Ovary (tissue), 7 donors: ENCODE measurements at regions not wholly inside any gene's neighbourhood (a gene's known extent, or its start where the extent isn't known, plus 50 kb on each side); places are given as distances from the start of the nearest gene placed in this dataset.

ENCODE experiments used
- DNase-seq, 5 donors: peaks; one replicate each; pipeline ENCODE4 v3.0.0-alpha.2; 2019 to 2020
- H3K27ac ChIP-seq, 2 donors: fragments of 200-600 bp; one replicate each; pipeline versions ENCODE4 v1.5.1 to v1.8.0; 2019 to 2022
- H3K27me3 ChIP-seq: fragments of 200-600 bp; one replicate; pipeline ENCODE4 v1.8.0; 2022
- H3K36me3 ChIP-seq: fragments of 200-600 bp; sonication (generic); one replicate; pipeline ENCODE4 v1.5.1; 2019
- H3K4me1 ChIP-seq: one replicate; pipeline ENCODE4 v1.8.1; 2013; ENCODE audit warnings: mild to moderate bottlenecking, moderate library complexity; ENCODE audit not compliant: insufficient read depth
- H3K4me3 ChIP-seq: fragments of 200-600 bp; sonication (generic); one replicate; pipeline ENCODE4 v1.5.1; 2017
- H3K9me3 ChIP-seq, 2 donors: fragments of 200-600 bp in 1 of 2; sonication (generic) in 1 of 2; one replicate each; pipeline versions ENCODE4 v1.5.1 to v1.8.1; 2013 to 2019; ENCODE audit warnings: mild to moderate bottlenecking in 1 of 2, moderate library complexity in 1 of 2
- EP300 ChIP-seq: sonication (generic); formaldehyde crosslinking; IDR thresholded peaks from one replicate; pipeline ENCODE4 v1.6.1; 2017; ENCODE audit warnings: antibody characterized with exemption
- POLR2A ChIP-seq: fragments of 450-650 bp; IDR thresholded peaks from one replicate; pipeline ENCODE4 v1.6.1; 2017; ENCODE audit warnings: antibody characterized with exemption, mild to moderate bottlenecking, moderate library complexity
- WGBS, 3 donors: extraction: QIAGEN DNeasy Blood & Tissue Kit in 1 of 3; methylation state at CpG; one replicate each; pipeline versions ENCODE4 v1.1.5 to v1.1.7; 2013 to 2017; 5-methylcytosine and 5-hydroxymethylcytosine counted together
- intact Hi-C, 4 donors: fragments of 100-400 bp; cut with DNase I; formaldehyde crosslinking; loops; one replicate each; pipeline versions ENCODE4 v1.11.0 to v1.15.1; 2022 to 2023
- TF ChIP-seq, protein P1 (sequence below), 3 donors: fragments of 450-650 bp in 2 of 3; fragments of 200-600 bp in 1 of 3; IDR thresholded peaks; one replicate each; pipeline versions ENCODE4 v1.5.1 to v1.8.0; 2016 to 2022; ENCODE audit warnings: antibody characterized with exemption in 3 of 3, mild to moderate bottlenecking in 1 of 3
- donor health status: DM: no; HTN: no; CAD: no; lungs with moderate emphysema.
- donor health status: DM: no; HTN: no; CAD: no.
- donor health status: Bipolar disorder and iron deficiency.
- donor health status: DM: no; HTN: no; CAD: no.
- donor health status: DM: yes; HTN: yes; CAD: no.

DNA sequence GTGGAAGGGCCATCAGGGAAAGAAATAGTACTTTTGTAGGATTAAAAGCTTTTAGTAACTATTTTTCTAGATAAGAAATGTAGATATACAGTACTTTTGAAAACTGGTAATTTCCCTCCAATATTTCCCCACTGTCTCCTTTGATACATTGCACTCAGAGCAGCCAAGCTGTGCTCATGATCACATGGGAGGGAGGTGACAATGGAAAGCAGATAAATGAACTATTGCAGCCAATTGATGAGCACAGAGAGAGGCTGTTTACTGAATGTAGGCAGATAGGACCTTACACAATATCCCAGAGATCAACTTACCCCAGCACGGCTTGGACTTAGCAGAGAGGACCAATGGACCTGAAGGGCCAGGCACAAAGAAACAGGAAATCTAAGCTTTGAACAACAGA is 178.0 kb upstream of the NREP start:
- intact Hi-C loops: no loop called here

DNA sequence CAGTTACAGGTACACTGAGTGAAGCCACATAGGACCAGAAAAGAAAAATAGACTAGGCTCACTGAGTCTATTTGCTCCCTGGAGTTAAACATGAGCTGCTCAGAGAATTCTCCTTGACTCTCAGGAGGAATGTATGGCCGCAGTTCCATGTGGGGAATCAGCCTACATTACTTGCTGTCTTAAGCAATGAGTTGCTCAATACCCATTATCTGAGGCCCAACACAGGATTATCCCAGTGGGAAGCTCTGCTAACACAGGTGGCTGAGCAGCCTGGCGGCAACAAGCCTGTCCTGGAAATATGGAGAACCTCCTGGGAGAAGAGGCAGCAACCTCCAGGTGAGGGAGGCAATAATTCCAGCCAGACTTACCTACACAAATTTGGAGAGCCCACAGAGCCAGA is 177.5 kb upstream of the NREP start:
- WGBS, 3 donors: 72 to 100% (median 100%) methylated on average over 2 of the region's 2 CpGs

More for the DNA sequence above, 178.0 kb upstream of the NREP start:
- Histone ChIP-seq H3K9me3 (no peaks in the 10 kb centered on the region), H3K4me1 (no peaks in the 10 kb centered on the region), H3K36me3 (no peaks in the 10 kb centered on the region), H3K27me3 (no peaks in the 10 kb centered on the region), H3K27ac (no peak overlapping the region), H3K4me3 (no peak overlapping the region)
- WGBS, 3 donors: 89 to 100% (median 96%) methylated on average over 1 of the region's 1 CpG
- TF ChIP-seq, protein P1, sequence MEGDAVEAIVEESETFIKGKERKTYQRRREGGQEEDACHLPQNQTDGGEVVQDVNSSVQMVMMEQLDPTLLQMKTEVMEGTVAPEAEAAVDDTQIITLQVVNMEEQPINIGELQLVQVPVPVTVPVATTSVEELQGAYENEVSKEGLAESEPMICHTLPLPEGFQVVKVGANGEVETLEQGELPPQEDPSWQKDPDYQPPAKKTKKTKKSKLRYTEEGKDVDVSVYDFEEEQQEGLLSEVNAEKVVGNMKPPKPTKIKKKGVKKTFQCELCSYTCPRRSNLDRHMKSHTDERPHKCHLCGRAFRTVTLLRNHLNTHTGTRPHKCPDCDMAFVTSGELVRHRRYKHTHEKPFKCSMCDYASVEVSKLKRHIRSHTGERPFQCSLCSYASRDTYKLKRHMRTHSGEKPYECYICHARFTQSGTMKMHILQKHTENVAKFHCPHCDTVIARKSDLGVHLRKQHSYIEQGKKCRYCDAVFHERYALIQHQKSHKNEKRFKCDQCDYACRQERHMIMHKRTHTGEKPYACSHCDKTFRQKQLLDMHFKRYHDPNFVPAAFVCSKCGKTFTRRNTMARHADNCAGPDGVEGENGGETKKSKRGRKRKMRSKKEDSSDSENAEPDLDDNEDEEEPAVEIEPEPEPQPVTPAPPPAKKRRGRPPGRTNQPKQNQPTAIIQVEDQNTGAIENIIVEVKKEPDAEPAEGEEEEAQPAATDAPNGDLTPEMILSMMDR (IDR thresholded peaks at IDR 0.05): no peak
- TF ChIP-seq POLR2A (no peak), EP300 (no peak)
- DNase-seq: no peak

DNA sequence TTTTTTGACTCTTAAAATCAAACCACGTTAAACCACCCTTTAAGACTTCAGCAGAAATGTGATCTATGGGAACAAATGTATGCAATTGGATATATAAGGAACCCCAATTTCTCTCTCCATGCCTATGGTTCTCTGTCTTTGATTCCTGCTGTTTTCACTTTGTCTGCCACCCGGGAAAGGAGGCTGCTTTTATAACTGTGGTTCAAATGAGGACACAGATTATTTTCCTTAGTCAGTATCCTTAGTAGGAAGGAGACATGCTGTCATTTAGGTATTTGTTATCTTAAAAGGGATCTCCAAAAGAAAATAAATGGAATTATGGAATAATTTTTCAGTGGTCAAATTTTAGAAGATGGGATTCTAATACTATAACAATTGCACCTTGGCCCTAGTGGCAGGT is 176.1 kb upstream of the NREP start:
- H3K4me3 ChIP-seq: no peak overlapping the region
- H3K27ac ChIP-seq: no peak overlapping the region
- TF ChIP-seq POLR2A (no peak), EP300 (no peak)
- TF ChIP-seq, protein P1 (IDR thresholded peaks at IDR 0.05): no peak
- no peaks in the 10 kb centered on the region for H3K36me3 ChIP-seq
- H3K9me3 ChIP-seq: no peaks in the 10 kb centered on the region
- WGBS, 3 donors: 52 to 65% (median 54%) methylated on average over 2 of the region's 2 CpGs
- no peaks in the 10 kb centered on the region for H3K27me3 ChIP-seq
- no peak for DNase-seq
- H3K4me1 ChIP-seq: no peaks in the 10 kb centered on the region
- intact Hi-C loops: no loop called here

More for the DNA sequence above, 177.5 kb upstream of the NREP start:
- no peak overlapping the region for H3K4me3 ChIP-seq
- no peaks in the 10 kb centered on the region for H3K4me1 ChIP-seq
- TF ChIP-seq, protein P1 (IDR thresholded peaks at IDR 0.05): no peak
- TF ChIP-seq EP300 (no peak), POLR2A (no peak)
- no peaks in the 10 kb centered on the region for H3K27me3 ChIP-seq
- H3K9me3 ChIP-seq: no peaks in the 10 kb centered on the region
- no peak overlapping the region for H3K27ac ChIP-seq
- DNase-seq: no peak
- intact Hi-C loops: no loop called here
- no peaks in the 10 kb centered on the region for H3K36me3 ChIP-seq

DNA sequence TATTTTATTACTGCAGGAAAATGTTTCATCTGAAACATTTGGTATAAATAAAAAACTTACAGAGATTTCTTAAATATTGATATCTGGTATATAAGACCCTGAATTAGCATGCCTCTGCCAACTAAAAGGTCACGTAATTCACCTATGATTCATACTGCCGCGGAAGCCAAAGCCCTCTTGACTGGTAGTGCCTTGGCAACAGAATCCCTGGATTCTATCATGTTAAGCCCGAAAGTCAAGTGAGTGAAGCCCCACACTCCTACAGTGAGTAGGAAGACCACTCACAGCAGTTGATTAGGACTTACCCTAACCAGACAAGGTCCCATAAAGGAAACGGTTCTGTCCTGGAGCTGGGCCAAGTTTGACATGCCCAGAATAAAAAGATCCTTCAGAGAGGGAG is 175.6 kb upstream of the NREP start:
- intact Hi-C loops: no loop called here
- H3K36me3 ChIP-seq: no peaks in the 10 kb centered on the region
- no peaks in the 10 kb centered on the region for H3K9me3 ChIP-seq
- TF ChIP-seq EP300 (no peak), POLR2A (no peak)
- TF ChIP-seq, protein P1 (IDR thresholded peaks at IDR 0.05): no peak
- no peaks in the 10 kb centered on the region for H3K27me3 ChIP-seq
- no peak for DNase-seq
- no peaks in the 10 kb centered on the region for H3K4me1 ChIP-seq
- H3K4me3 ChIP-seq: no peak overlapping the region
- WGBS, 3 donors: 48 to 53% (median 51%) methylated on average over 5 of the region's 5 CpGs
- no peak overlapping the region for H3K27ac ChIP-seq

DNA sequence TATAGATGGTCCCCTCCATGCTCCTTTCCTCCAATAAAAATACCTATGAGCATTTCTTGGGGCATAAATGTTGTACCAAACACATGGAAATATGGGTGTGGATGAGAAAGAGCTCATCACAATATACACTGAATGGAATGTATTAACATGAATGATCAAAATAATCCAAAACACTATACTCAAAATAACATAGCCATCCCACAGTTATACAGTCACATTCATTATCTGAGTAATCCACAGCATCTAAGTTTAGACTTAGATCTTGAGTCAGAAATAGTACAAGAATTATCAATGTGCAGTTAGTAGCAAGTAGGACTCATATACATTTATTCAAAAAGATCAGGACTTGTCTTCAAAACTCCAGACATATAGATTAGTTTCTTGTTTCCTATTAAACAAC is 175.2 kb upstream of the NREP start:
- H3K27ac ChIP-seq: no peak overlapping the region
- no peaks in the 10 kb centered on the region for H3K9me3 ChIP-seq
- DNase-seq: no peak
- intact Hi-C loops: no loop called here
- H3K36me3 ChIP-seq: no peaks in the 10 kb centered on the region
- no peaks in the 10 kb centered on the region for H3K4me1 ChIP-seq
- TF ChIP-seq, protein P1 (IDR thresholded peaks at IDR 0.05): no peak
- TF ChIP-seq POLR2A (no peak), EP300 (no peak)
- H3K27me3 ChIP-seq: no peaks in the 10 kb centered on the region
- no peak overlapping the region for H3K4me3 ChIP-seq
